ENCODE measurements at regions not wholly inside any gene's neighbourhood (a gene's known extent, or its start where the extent isn't known, plus 50 kb on each side); places are given as distances from the start of the nearest gene placed in this dataset.

- Histone ChIP-seq H3K9me3 (ENCODE audit: control insufficient read depth, low read length) (no peaks in the 10 kb centered on the region), H3K27me3 (ENCODE audit: control insufficient read depth, insufficient read depth, low read length) (no peaks in the 10 kb centered on the region), H2AFZ (no peak overlapping the region), H3K27ac (no peak overlapping the region), H3K9ac (no peak overlapping the region), H3K4me3 (ENCODE audit: low read depth, low read length) (no peak overlapping the region), H3K36me3 (ENCODE audit: control insufficient read depth, insufficient read depth, low read length) (no peaks in the 10 kb centered on the region), H3K4me1 (peaks cover 18% of the 10 kb centered on the region), H3K79me2 (no peaks in the 10 kb centered on the region), H3K4me2 (ENCODE audit: low read length) (no peak overlapping the region)
- TF ChIP-seq, protein P1, sequence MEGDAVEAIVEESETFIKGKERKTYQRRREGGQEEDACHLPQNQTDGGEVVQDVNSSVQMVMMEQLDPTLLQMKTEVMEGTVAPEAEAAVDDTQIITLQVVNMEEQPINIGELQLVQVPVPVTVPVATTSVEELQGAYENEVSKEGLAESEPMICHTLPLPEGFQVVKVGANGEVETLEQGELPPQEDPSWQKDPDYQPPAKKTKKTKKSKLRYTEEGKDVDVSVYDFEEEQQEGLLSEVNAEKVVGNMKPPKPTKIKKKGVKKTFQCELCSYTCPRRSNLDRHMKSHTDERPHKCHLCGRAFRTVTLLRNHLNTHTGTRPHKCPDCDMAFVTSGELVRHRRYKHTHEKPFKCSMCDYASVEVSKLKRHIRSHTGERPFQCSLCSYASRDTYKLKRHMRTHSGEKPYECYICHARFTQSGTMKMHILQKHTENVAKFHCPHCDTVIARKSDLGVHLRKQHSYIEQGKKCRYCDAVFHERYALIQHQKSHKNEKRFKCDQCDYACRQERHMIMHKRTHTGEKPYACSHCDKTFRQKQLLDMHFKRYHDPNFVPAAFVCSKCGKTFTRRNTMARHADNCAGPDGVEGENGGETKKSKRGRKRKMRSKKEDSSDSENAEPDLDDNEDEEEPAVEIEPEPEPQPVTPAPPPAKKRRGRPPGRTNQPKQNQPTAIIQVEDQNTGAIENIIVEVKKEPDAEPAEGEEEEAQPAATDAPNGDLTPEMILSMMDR (IDR thresholded peaks at IDR 0.05): no peak
These were observed 146.4 kb upstream of the ARHGAP5 start for GRCh38 chr14:31930493-31931240.

- H3K4me2 ChIP-seq (ENCODE audit: low read length): no peak overlapping the region
- H3K9me3 ChIP-seq (ENCODE audit: control insufficient read depth, low read length): no peaks in the 10 kb centered on the region
- H3K27me3 ChIP-seq (ENCODE audit: control insufficient read depth, insufficient read depth, low read length): no peaks in the 10 kb centered on the region
- H3K4me1 ChIP-seq: peaks cover 4% of the 10 kb centered on the region
- no peak overlapping the region for H2AFZ ChIP-seq
- TF ChIP-seq, protein P1 (IDR thresholded peaks at IDR 0.05): no peak
- no peak overlapping the region for H3K27ac ChIP-seq
- H3K79me2 ChIP-seq: no peaks in the 10 kb centered on the region
- H3K4me3 ChIP-seq (ENCODE audit: low read depth, low read length): no peak overlapping the region
- H3K36me3 ChIP-seq (ENCODE audit: control insufficient read depth, insufficient read depth, low read length): no peaks in the 10 kb centered on the region
- H3K9ac ChIP-seq: no peak overlapping the region
These were observed 144.4 kb upstream of the ARHGAP5 start for GRCh38 chr14:31932675-31933074.

DNA sequence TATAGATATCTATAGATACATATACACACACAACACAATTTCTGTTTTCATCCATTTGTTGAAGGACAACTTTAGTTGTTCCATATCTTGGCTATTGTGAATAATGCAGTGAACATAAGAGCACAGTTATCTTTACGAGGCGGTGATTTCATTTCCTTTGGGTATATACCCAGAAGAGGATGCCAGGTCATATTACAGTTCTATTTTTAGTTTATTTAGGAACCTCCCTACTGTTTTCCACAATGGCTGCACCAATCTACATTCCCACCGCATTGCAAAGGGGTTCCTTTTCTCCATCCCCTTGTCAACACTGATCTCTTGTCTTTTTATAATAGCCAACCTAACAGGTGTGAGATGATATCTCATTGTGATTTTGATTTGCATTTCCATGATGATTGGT, 143.4 kb upstream of the ARHGAP5 start:
- Histone ChIP-seq H3K9ac (no peak overlapping the region), H3K9me3 (ENCODE audit: control insufficient read depth, low read length) (no peaks in the 10 kb centered on the region), H3K4me2 (ENCODE audit: low read length) (no peak overlapping the region), H3K27ac (no peak overlapping the region), H3K79me2 (no peaks in the 10 kb centered on the region), H3K4me1 (no peaks in the 10 kb centered on the region), H3K36me3 (ENCODE audit: control insufficient read depth, insufficient read depth, low read length) (no peaks in the 10 kb centered on the region), H3K27me3 (ENCODE audit: control insufficient read depth, insufficient read depth, low read length) (no peaks in the 10 kb centered on the region), H3K4me3 (ENCODE audit: low read depth, low read length) (no peak overlapping the region), H2AFZ (no peak overlapping the region)
- TF ChIP-seq, protein P1 (IDR thresholded peaks at IDR 0.05): no peak

- Histone ChIP-seq H3K4me1 (no peaks in the 10 kb centered on the region), H3K4me3 (ENCODE audit: low read depth, low read length) (no peak overlapping the region), H2AFZ (no peak overlapping the region), H3K9ac (no peak overlapping the region), H3K27me3 (ENCODE audit: control insufficient read depth, insufficient read depth, low read length) (no peaks in the 10 kb centered on the region), H3K27ac (no peak overlapping the region), H3K4me2 (ENCODE audit: low read length) (no peak overlapping the region), H3K36me3 (ENCODE audit: control insufficient read depth, insufficient read depth, low read length) (no peaks in the 10 kb centered on the region), H3K79me2 (no peaks in the 10 kb centered on the region), H3K9me3 (ENCODE audit: control insufficient read depth, low read length) (no peaks in the 10 kb centered on the region)
- TF ChIP-seq, protein P1 (IDR thresholded peaks at IDR 0.05): peak; percentile 8
These were observed 142.3 kb upstream of the ARHGAP5 start for GRCh38 chr14:31934767-31935266.

DNA sequence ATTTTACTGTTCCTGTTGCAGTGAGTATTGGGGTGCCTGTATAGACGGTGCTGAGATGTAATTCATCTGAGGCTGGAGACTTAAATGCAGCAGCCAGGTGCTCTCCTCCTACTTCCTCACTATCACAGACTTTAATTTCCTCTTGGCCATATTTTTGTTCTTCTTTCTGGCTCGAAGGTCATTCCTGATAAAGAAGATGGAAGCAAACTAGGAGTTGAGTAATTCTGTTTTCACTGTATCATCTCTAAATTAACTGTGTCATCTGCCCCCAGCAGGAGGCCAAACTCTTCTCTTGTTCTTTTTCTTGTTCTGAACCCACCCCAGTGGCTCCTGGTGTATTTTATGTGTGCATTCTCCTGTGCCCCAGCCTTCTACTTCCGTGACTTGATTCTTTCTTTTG, 141.7 kb upstream of the ARHGAP5 start:
- TF ChIP-seq, protein P1 (IDR thresholded peaks at IDR 0.05): no peak
- no peaks in the 10 kb centered on the region for H3K27me3 ChIP-seq (ENCODE audit: control insufficient read depth, insufficient read depth, low read length)
- H3K9ac ChIP-seq: no peak overlapping the region
- H3K4me2 ChIP-seq (ENCODE audit: low read length): no peak overlapping the region
- H3K27ac ChIP-seq: no peak overlapping the region
- no peaks in the 10 kb centered on the region for H3K79me2 ChIP-seq
- no peak overlapping the region for H2AFZ ChIP-seq
- H3K4me3 ChIP-seq (ENCODE audit: low read depth, low read length): no peak overlapping the region
- no peaks in the 10 kb centered on the region for H3K9me3 ChIP-seq (ENCODE audit: control insufficient read depth, low read length)
- H3K4me1 ChIP-seq: no peaks in the 10 kb centered on the region
- no peaks in the 10 kb centered on the region for H3K36me3 ChIP-seq (ENCODE audit: control insufficient read depth, insufficient read depth, low read length)

Data from parathyroid adenoma (tissue), 2 donors.